Fibroblast of skin of back (primary cell): ENCODE measurements at regions not wholly inside any gene's neighbourhood (a gene's known extent, or its start where the extent isn't known, plus 50 kb on each side); places are given as distances from the start of the nearest gene placed in this dataset.

Source experiments
- DNase-seq: peaks from one replicate; pipeline ENCODE4 v3.0.0-alpha.2; 2013

- DNase-seq = no peak
Measured at GRCh38 chr2:100766256-100766655, 53.7 kb upstream of the NPAS2 start.

- no peak for DNase-seq
Measured at GRCh38 chr2:100766806-100767205, 53.1 kb upstream of the NPAS2 start.

GRCh38 chr2:100767224-100767653 is 52.7 kb upstream of the NPAS2 start:
- DNase-seq = peak; percentile 95

GRCh38 chr2:100767810-100768806 is 51.8 kb upstream of the NPAS2 start:
- no peak for DNase-seq
